Endothelial cell of umbilical vein (primary cell): ENCODE measurements at regions not wholly inside any gene's neighbourhood (a gene's known extent, or its start where the extent isn't known, plus 50 kb on each side); places are given as distances from the start of the nearest gene placed in this dataset.

Experiments
- BruUV-seq: library from RNA; stranded (reverse); fragments of 400-500 nt; replicated peaks from 2 replicates; lab custom pipeline; 2021; lab: Mats Ljungman, UMichigan
- CTCF ChIA-PET: fragments of 300-600, 350-600 bp; sonication (Branson Sonifier 250); formaldehyde crosslinking; loops from one replicate; lab custom pipeline; 2021; ENCODE audit warnings: antibody characterized with exemption, inconsistent platforms; lab: Charles Lee
- POLR2A ChIA-PET: fragments of 300-600, 350-600 bp; sonication (Branson Sonifier 250); formaldehyde crosslinking; loops from one replicate; lab custom pipeline; 2021; ENCODE audit warnings: antibody characterized with exemption, inconsistent platforms; lab: Charles Lee
- DNase-seq: peaks from one replicate; pipeline ENCODE4 v3.0.0-alpha.2; 2011; ENCODE audit warnings: low read depth, low spot score
- FAIRE-seq: peaks from 2 replicates; lab custom pipeline; 2011; peaks lifted over from hg19 to GRCh38; lab: Jason Lieb, UNC
- H2AFZ ChIP-seq: 2 replicates; pipeline ENCODE4 v1.6.0; 2012; ENCODE audit warnings: low read depth, low read length, control low read depth, inconsistent platforms
- H3K27ac ChIP-seq: 2 replicates; pipeline ENCODE4 v1.5.1; 2011; ENCODE audit warnings: low read depth, mild to moderate bottlenecking, control low read depth, low read length, moderate library complexity; ENCODE audit not compliant: insufficient read depth
- H3K27me3 ChIP-seq, 2 experiments: 2 replicates each; pipeline versions ENCODE4 v1.6.0 to v1.6.1; 2011; ENCODE audit warnings: low read length in 2 of 2, mixed read lengths in 1 of 2; ENCODE audit not compliant: control insufficient read depth in 2 of 2, insufficient read depth in 2 of 2
- H3K36me3 ChIP-seq, 2 experiments: 2 replicates in 1 of 2; 3 replicates in 1 of 2; pipeline ENCODE4 v1.5.1; 2011; ENCODE audit warnings: low read length in 2 of 2, mild to moderate bottlenecking in 1 of 2, moderate library complexity in 1 of 2; ENCODE audit not compliant: control insufficient read depth in 2 of 2, insufficient read depth in 2 of 2; ENCODE audit errors: extremely low read depth in 1 of 2
- H3K4me1 ChIP-seq: 3 replicates; pipeline ENCODE4 v1.5.1; 2011; ENCODE audit warnings: mild to moderate bottlenecking, low read length; ENCODE audit not compliant: control insufficient read depth, insufficient read depth; ENCODE audit errors: extremely low read depth
- H3K4me2 ChIP-seq: 2 replicates; pipeline ENCODE4 v1.6.1; 2011; ENCODE audit warnings: low read length, control low read depth, mixed read lengths; ENCODE audit not compliant: insufficient read depth
- H3K4me3 ChIP-seq, 3 experiments: fragments of 200-600 bp in 1 of 3; sonication (generic), shearing (Covaris generic) in 1 of 3; replicated peaks in 1 of 3; 2 replicates each; pipeline ENCODE4 v1.5.1; 2011 to 2016; ENCODE audit warnings: control low read depth in 3 of 3, low read length in 3 of 3, mild to moderate bottlenecking in 2 of 3, inconsistent platforms in 1 of 3, low read depth in 1 of 3, moderate library complexity in 1 of 3; ENCODE audit not compliant: insufficient read depth in 1 of 3
- H3K79me2 ChIP-seq: 2 replicates; pipeline ENCODE4 v1.6.0; 2012; ENCODE audit warnings: low read length, inconsistent platforms; ENCODE audit not compliant: control insufficient read depth, insufficient read depth
- H3K9ac ChIP-seq: replicated peaks from 2 replicates; pipeline ENCODE3; 2011; ENCODE audit warnings: low read length, control low read depth; ENCODE audit not compliant: insufficient read depth; ENCODE audit errors: extremely low read depth
- H3K9me1 ChIP-seq: replicated peaks from 3 replicates; pipeline ENCODE4 v1.6.0; 2011; ENCODE audit warnings: mild to moderate bottlenecking, low read length; ENCODE audit not compliant: control insufficient read depth, insufficient read depth; ENCODE audit errors: extremely low read depth
- H3K9me3 ChIP-seq: replicated peaks from 2 replicates; pipeline ENCODE4 v1.5.1; 2012; ENCODE audit warnings: low read length, inconsistent platforms; ENCODE audit not compliant: control insufficient read depth, insufficient read depth
- H4K20me1 ChIP-seq: replicated peaks from 2 replicates; pipeline ENCODE3; 2011; ENCODE audit warnings: mild to moderate bottlenecking, low read length; ENCODE audit not compliant: control insufficient read depth, insufficient read depth; ENCODE audit errors: extremely low read depth
- EZH2 ChIP-seq: IDR thresholded peaks from 2 replicates; pipeline ENCODE4 v1.6.1; 2012; ENCODE audit warnings: borderline replicate concordance, low read depth, mild to moderate bottlenecking, moderate library complexity, low read length, inconsistent platforms; ENCODE audit not compliant: severe bottlenecking
- FOS ChIP-seq: IDR thresholded peaks from 2 replicates; pipeline ENCODE4 v1.6.1; 2011; ENCODE audit warnings: mild to moderate bottlenecking, low read length, moderate library complexity, borderline replicate concordance; ENCODE audit not compliant: insufficient read depth
- GATA2 ChIP-seq: IDR thresholded peaks from 2 replicates; pipeline ENCODE4 v1.7.0; 2011; ENCODE audit warnings: low read depth, mild to moderate bottlenecking, moderate library complexity, mixed read lengths, low read length; ENCODE audit not compliant: insufficient read length, insufficient read depth
- JUN ChIP-seq: IDR thresholded peaks from 2 replicates; pipeline ENCODE4 v1.6.1; 2011; ENCODE audit warnings: borderline replicate concordance, low read depth; ENCODE audit not compliant: insufficient read length, insufficient read depth
- MYC ChIP-seq: IDR thresholded peaks from one replicate; pipeline ENCODE4 v1.6.1; 2011; ENCODE audit warnings: mild to moderate bottlenecking, low read depth, low read length
- POLR2A ChIP-seq: IDR thresholded peaks from 2 replicates; pipeline ENCODE4 v1.6.1; 2012; ENCODE audit warnings: low read depth, mild to moderate bottlenecking, control low read depth, low read length
- POLR2AphosphoS5 ChIP-seq: IDR thresholded peaks from 2 replicates; pipeline ENCODE4 v1.6.1; 2012; ENCODE audit warnings: low read depth, mild to moderate bottlenecking, control low read depth, low read length, moderate library complexity; ENCODE audit not compliant: insufficient read depth
- dilution Hi-C: fragments of 300-500 bp; cut with MboI; formaldehyde crosslinking; loops from one replicate; pipeline ENCODE4 v1.15.0; 2019; ENCODE audit warnings: low sequenced_read_pairs; ENCODE audit not compliant: extremely low pct_ligation_motif_present
- intact Hi-C: fragments of 100-400 bp; cut with micrococcal nuclease; formaldehyde crosslinking; loops from one replicate; pipeline ENCODE4 v1.10.0; 2022
- TF ChIP-seq, protein P1 (sequence below): IDR thresholded peaks from 2 replicates; pipeline ENCODE4 v1.6.1; 2011; ENCODE audit not compliant: insufficient read depth, insufficient read length
- TF ChIP-seq, protein P2 (sequence below), 2 donors: IDR thresholded peaks; 1 replicate in 1 of 2; 2 replicates in 1 of 2; pipeline ENCODE4 v1.5.1; 2011; ENCODE audit warnings: low read length in 2 of 2, mild to moderate bottlenecking in 2 of 2, moderate library complexity in 2 of 2, control low read depth in 1 of 2, inconsistent platforms in 1 of 2, low read depth in 1 of 2; ENCODE audit not compliant: insufficient read depth in 1 of 2; ENCODE audit errors: extremely low read depth in 1 of 2

DNA sequence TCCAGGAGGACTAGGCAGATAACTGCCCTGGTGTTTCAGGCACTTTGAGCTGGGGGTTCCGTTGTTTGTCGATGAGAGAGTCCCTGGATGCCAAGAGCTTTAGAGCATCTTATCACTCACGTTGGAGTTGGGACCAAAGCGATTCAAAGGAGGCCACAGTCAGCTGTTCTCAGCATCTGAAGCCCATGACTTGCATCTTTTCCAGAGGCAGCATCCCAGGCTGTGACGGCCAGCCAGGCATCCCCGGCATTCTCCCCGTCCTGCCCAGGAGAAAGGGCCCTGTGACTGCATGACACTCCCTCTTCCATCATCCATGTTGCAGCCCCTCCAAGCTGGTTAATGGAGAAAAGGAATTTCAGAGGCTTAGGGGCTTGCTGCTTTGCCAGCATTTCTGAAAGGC lies 520.3 kb downstream of the CDH26 start:
- no peaks in the 10 kb centered on the region for H4K20me1 ChIP-seq
- H3K27ac ChIP-seq, result no peak overlapping the region
- TF ChIP-seq POLR2A, result no peak
- TF ChIP-seq EZH2, result no peak
- no peak for TF ChIP-seq FOS
- TF ChIP-seq JUN, result no peak
- no peak for TF ChIP-seq MYC
- TF ChIP-seq, protein P1, sequence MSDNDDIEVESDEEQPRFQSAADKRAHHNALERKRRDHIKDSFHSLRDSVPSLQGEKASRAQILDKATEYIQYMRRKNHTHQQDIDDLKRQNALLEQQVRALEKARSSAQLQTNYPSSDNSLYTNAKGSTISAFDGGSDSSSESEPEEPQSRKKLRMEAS, result no peak
- TF ChIP-seq POLR2AphosphoS5, result no peak
- TF ChIP-seq, protein P2, sequence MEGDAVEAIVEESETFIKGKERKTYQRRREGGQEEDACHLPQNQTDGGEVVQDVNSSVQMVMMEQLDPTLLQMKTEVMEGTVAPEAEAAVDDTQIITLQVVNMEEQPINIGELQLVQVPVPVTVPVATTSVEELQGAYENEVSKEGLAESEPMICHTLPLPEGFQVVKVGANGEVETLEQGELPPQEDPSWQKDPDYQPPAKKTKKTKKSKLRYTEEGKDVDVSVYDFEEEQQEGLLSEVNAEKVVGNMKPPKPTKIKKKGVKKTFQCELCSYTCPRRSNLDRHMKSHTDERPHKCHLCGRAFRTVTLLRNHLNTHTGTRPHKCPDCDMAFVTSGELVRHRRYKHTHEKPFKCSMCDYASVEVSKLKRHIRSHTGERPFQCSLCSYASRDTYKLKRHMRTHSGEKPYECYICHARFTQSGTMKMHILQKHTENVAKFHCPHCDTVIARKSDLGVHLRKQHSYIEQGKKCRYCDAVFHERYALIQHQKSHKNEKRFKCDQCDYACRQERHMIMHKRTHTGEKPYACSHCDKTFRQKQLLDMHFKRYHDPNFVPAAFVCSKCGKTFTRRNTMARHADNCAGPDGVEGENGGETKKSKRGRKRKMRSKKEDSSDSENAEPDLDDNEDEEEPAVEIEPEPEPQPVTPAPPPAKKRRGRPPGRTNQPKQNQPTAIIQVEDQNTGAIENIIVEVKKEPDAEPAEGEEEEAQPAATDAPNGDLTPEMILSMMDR (IDR thresholded peaks at IDR 0.05; ENCODE audit: extremely low read depth in 1 of 2, insufficient read depth in 1 of 2, low read depth in 1 of 2, low read length in 2 of 2), result no peak
- TF ChIP-seq GATA2, result no peak
- dilution Hi-C loops, result no loop called here
- no peak overlapping the region for H3K4me3 ChIP-seq
- H3K4me1 ChIP-seq, result no peaks in the 10 kb centered on the region
- no peaks in the 10 kb centered on the region for H3K27me3 ChIP-seq
- DNase-seq (no peak), FAIRE-seq (no peak)
- intact Hi-C loops, result no loop called here
- ChIA-PET POLR2A (no interaction called here), CTCF (no interaction called here)
- no peaks in the 10 kb centered on the region for H3K36me3 ChIP-seq
- no peak overlapping the region for H3K9ac ChIP-seq
- no peaks in the 10 kb centered on the region for H3K9me1 ChIP-seq
- H3K79me2 ChIP-seq, result no peaks in the 10 kb centered on the region
- no peak overlapping the region for H2AFZ ChIP-seq
- peaks cover 14% of the 10 kb centered on the region for H3K9me3 ChIP-seq
- H3K4me2 ChIP-seq, result no peak overlapping the region
- BruUV-seq, result no TSS peak
